ENCODE measurements at regions not wholly inside any gene's neighbourhood (a gene's known extent, or its start where the extent isn't known, plus 50 kb on each side); places are given as distances from the start of the nearest gene placed in this dataset.
"Not testable (repeated sequence)": the region's sequence is repeated elsewhere in the genome, so short reads cannot be mapped to it uniquely, and the experiment has no call there.

DNA sequence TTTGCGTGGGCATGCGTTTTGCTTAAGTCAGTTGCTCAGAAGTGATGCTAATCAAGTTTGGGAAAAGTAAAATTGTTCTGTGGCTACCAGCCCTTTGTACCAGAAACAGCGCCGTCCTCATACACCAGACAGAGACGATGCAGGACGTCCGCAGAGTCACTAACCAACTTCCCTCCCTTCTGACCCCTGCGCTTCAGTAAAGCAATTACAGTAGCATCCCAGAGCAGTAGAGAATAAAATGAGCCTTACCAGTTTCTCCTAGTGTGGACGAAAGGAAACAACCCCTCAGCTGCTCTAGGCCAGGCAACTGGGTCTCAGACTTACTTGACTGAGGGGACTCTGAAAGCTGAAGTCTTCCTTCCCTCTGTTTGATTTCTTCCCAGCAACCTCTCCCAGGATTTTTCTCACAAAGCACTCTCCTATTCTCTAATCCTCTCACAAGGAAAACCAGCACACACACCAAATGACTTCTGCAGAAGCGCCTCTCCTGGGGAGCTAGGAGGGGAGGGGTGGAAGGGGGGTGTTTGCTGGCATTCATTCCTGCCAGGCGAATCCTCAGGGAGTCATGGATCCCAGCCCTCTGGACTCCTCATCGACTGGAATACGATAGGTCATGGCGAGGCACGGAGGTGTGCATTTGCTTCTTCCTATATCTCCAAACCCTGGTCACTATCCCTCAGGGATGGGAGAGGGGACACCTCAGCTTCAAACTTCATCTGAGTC, 56.0 kb upstream of the MID1 start:
- no peak for DNase-seq (ENCODE audit: low spot score)

GRCh38 chrX:10677490-10677889, 57.1 kb upstream of the MID1 start:
- DNase-seq (ENCODE audit: low spot score) = no peak

DNA sequence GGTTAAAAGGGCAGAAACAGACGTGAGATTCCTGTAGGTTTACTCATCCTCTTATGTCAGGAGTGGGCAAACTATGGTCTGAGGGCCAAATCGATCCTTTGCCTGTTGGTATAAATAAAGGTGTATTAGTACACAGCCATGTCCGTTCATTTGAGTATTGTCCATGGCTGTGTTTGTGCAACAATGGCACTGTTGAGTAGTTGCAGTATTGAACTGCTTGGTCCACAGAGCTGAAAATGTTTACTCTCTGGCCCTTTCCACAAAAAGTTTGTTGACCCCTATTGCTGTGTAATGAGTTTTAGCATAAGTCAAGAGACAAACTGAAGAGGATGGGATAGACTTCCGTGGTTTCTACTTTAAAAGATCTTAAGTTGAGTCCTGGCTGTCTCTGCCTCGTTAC, 59.0 kb upstream of the MID1 start:
- DNase-seq (ENCODE audit: low spot score) = no peak

GRCh38 chrX:10681167-10681566, 60.8 kb upstream of the MID1 start:
- no peak for DNase-seq (ENCODE audit: low spot score)

DNA sequence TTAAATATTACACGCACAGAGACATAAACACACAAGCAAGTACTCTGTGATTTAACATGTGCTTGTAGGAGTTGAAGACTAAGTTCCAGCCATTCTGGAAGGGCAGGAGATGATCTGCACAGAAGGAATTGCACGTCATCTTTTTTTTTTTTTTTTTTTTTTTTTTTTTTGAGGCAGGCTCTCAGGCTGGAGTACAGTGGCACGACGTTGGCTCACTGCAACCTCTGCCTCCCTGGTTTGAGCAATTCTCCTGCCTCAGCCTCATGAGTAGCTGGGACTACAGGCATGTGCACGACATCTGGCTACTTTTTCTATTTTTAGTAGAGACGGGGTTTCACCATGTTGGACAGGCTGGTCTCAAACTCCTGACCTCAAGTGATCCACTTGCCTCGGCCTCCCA, 63.2 kb upstream of the MID1 start:
- DNase-seq (ENCODE audit: low spot score) = not testable (repeated sequence)

DNA sequence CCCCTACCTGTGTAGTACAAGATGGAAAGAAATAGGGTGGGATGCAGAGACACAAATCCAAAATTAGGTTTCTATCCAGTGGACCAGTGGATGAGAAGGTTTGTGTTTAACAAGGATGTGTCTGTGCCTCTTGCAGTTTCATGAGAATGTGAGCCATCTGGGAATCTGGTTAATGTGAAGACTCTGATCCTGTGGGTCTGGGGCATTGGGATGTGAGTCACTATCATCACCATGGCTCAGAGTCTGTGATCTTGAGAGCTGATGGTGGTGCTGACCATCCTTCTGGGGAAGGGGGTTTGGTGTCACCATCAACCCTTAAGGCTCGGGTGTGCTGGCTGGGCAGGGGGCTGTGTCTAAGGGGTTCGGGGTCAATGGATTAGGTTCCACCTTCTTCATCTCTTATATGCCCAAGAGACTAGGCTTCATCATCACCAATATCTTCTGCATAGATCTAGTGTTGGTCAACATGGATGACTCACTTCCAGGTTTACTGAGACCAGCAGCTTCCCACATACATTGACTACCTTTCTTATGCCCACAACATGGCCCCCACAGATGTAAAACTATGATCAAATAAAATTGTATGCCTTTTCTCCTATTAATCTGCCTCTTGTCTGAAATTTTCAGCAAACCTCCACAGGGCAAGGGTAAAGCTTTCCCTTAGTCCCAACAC, 65.7 kb upstream of the MID1 start:
- DNase-seq (ENCODE audit: low spot score) = no peak

GRCh38 chrX:10691751-10692150, 71.4 kb upstream of the MID1 start:
- DNase-seq (ENCODE audit: low spot score) = not testable (repeated sequence)

- DNase-seq (ENCODE audit: low spot score) = no peak
These were observed 77.4 kb upstream of the MID1 start for GRCh38 chrX:10697616-10698317.

DNA sequence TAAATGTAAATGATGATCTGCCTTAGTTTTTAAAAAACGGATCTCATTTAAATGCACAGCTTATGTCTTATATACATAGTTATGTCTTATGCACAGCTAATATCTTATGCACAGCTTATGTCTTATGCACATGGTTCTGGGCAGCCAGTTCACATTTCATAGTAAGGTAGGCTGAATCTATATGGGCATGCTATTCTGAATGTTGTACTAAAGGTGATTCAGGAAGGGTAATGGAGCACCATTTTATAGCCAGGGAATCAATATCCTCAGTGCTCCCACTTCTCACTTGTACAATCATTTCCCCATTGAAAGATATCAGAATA, 77.9 kb upstream of the MID1 start:
- no peak for DNase-seq (ENCODE audit: low spot score)

GRCh38 chrX:10702031-10702430, 81.6 kb upstream of the MID1 start:
- no peak for DNase-seq (ENCODE audit: low spot score)

GRCh38 chrX:10706342-10706741, 86.0 kb upstream of the MID1 start:
- not testable (repeated sequence) for DNase-seq (ENCODE audit: low spot score)

GRCh38 chrX:10707773-10708172, 87.4 kb upstream of the MID1 start:
- no peak for DNase-seq (ENCODE audit: low spot score)

GRCh38 chrX:10709276-10709675, 88.9 kb upstream of the MID1 start:
- no peak for DNase-seq (ENCODE audit: low spot score)

DNA sequence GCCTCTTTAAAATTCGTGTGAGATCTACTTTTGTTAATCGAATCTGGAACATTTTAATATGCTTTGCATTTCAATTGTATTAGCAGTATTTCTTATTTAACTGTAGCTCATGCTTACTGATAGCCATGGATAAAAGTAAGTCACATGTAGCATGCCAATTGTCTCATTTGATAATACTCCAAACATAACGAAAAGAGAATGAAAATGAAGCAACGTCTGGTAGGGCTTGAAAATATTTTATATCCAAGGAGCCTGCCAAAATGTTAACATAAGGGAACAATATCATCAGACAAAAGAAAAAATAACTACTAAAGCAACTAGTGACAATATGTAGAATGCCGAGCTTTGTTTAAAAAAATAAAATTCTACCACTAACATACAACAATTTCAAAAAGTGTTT, 94.1 kb upstream of the MID1 start:
- no peak for DNase-seq (ENCODE audit: low spot score)

- DNase-seq (ENCODE audit: low spot score) = peak; percentile 48
These were observed 102.5 kb upstream of the MID1 start for GRCh38 chrX:10722851-10723250.

GRCh38 chrX:10725071-10725470, 104.7 kb upstream of the MID1 start:
- no peak for DNase-seq (ENCODE audit: low spot score)

DNA sequence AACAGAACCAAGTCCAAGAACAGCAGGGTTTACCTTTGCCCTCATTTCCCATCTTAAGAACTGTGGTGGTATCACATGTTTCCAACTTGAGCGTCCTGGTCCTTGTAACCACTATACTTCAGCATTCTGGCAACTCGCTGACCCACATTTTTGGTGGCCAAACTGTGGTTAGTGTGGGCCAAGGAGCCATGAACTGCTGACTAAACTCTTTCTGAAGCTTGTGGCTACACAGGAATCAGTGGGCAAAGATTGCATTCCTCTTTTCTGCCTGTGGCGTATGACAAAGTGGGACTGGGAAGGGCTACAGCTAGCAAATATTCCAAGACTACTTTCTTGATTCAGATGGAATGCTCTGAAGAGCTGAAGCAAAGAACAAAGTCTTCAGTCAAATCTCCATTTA, 106.3 kb upstream of the MID1 start:
- no peak for DNase-seq (ENCODE audit: low spot score)

GRCh38 chrX:10728806-10729389, 108.5 kb upstream of the MID1 start:
- peak; percentile 74 for DNase-seq (ENCODE audit: low spot score)

DNA sequence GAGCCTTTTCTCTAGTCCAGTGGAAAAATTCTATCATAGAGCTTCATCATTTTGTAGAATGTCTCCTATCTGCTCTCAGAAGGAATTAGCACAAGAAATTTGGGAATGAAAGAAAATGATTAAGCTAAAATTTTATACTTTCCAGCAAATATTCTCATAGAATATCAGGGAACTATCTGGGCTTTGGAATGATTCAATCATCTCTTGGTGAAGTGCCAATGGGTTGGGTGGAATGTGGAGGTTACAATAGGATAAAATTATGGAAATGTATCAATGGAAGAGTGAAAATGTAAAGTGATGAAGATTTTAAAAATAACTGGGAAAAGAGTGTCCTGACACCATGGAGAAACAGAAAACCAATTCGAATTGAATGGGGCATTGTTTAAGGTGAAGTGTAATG, 119.0 kb upstream of the MID1 start:
- no peak for DNase-seq (ENCODE audit: low spot score)

DNA sequence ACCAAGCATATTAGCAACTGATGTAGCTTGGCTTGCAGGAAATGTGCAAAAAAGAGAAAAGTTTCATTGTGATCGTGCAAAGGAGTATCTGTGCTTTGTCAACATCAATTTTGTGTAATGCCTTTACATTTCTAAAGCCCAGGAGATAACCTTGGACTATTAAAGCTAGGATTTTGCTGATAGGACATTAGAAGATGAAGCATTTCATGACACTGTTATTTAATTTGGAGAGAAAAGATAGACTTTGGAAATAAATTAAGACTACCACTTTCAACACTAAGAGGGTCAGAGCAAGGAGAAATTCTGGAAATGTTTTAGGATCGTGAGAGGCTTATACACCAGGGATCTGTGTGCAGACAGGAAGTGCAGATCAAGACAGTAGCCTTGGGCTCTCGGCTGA, 120.6 kb upstream of the MID1 start:
- no peak for DNase-seq (ENCODE audit: low spot score)

GRCh38 chrX:10741550-10741949, 121.2 kb upstream of the MID1 start:
- no peak for DNase-seq (ENCODE audit: low spot score)

DNA sequence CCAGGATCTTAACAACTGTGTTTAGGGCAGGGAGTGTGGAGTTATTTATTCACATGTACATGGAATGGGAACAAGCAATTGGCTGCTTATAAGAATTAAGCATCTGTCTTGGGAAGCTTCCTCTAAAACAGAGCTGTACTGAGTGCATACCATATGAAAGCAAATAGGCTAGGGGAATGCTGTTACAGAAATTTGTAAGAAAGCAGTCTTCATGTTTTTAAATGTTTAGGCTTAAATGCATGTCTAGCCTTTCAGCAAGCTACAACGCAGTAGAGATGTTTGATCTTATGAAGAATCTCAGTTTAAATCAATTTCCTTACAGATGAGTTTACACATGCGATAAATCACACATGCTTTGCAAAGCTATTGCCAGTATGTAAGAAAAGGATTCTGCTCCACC, 123.1 kb upstream of the MID1 start:
- DNase-seq (ENCODE audit: low spot score) = no peak

GRCh38 chrX:10744007-10744406, 123.6 kb upstream of the MID1 start:
- no peak for DNase-seq (ENCODE audit: low spot score)

Measured in COLO829 (cell line).